ENCODE measurements at regions not wholly inside any gene's neighbourhood (a gene's known extent, or its start where the extent isn't known, plus 50 kb on each side); places are given as distances from the start of the nearest gene placed in this dataset.

DNA sequence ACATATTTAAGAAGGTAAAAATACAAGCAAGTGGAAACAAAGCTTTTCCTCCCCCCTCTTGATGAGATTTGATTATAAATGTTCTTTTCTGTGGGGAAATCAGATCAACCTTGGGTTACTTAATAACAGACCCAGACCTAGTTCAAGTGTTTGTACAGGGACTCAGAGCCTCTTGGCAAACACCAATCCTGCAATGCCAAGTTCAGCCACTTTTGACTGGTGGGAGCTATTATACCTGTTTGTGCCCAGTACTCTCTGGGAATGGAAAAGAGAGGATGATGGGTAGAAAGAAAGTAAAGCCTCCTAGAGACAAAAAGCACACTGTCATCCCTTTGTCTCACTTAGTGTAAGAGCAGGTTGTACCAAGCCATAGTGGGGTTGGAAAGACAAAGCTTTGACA is 63.8 kb upstream of the EPHA4 start:
- TF ChIP-seq, protein P1, sequence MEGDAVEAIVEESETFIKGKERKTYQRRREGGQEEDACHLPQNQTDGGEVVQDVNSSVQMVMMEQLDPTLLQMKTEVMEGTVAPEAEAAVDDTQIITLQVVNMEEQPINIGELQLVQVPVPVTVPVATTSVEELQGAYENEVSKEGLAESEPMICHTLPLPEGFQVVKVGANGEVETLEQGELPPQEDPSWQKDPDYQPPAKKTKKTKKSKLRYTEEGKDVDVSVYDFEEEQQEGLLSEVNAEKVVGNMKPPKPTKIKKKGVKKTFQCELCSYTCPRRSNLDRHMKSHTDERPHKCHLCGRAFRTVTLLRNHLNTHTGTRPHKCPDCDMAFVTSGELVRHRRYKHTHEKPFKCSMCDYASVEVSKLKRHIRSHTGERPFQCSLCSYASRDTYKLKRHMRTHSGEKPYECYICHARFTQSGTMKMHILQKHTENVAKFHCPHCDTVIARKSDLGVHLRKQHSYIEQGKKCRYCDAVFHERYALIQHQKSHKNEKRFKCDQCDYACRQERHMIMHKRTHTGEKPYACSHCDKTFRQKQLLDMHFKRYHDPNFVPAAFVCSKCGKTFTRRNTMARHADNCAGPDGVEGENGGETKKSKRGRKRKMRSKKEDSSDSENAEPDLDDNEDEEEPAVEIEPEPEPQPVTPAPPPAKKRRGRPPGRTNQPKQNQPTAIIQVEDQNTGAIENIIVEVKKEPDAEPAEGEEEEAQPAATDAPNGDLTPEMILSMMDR (conservative IDR thresholded peaks at IDR 0.05; ENCODE audit: low read depth, low read length), result peak; percentile 46
- TF ChIP-seq EZH2 (IDR thresholded peaks at IDR 0.05; ENCODE audit: low read length, unreplicated experiment), result no peak
- no peak for TF ChIP-seq EZH2phosphoT487 (IDR thresholded peaks at IDR 0.05; ENCODE audit: borderline replicate concordance, low read length)
